ENCODE measurements at regions not wholly inside any gene's neighbourhood (a gene's known extent, or its start where the extent isn't known, plus 50 kb on each side); places are given as distances from the start of the nearest gene placed in this dataset.

GRCh38 chr22:49079743-49080500, 747.8 kb downstream of the BRD1 start:
- DNase-seq (ENCODE audit: low read depth in 2 of 2) = no peak

- DNase-seq (ENCODE audit: low read depth in 2 of 2) = no peak
These were observed 748.5 kb downstream of the BRD1 start for GRCh38 chr22:49079027-49079725.

GRCh38 chr22:49078076-49078710, 749.5 kb downstream of the BRD1 start:
- no peak for DNase-seq (ENCODE audit: low read depth in 2 of 2)

DNA sequence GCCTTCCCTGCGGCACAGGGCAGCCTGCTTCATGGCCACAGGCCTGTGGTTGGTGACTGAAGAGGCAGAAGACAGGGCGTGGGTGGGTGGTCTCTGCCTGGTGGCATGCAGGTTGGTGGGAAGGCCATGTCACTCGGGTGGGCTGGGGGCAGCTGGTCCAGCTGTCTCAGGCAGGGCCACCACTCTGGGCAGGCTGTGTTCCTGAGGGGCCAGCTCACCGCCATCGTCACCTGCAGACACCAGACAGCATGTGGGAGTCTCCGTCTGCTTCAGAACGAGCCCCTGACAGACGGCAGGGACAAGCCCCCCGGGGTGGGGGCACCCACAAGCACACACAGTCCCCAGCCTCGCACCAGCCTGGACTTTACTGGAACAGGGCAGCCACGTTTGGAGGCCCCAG, 750.1 kb downstream of the BRD1 start:
- DNase-seq (ENCODE audit: low read depth in 2 of 2) = no peak

GRCh38 chr22:49077036-49077393, 750.7 kb downstream of the BRD1 start:
- no peak for DNase-seq (ENCODE audit: low read depth in 2 of 2)

DNA sequence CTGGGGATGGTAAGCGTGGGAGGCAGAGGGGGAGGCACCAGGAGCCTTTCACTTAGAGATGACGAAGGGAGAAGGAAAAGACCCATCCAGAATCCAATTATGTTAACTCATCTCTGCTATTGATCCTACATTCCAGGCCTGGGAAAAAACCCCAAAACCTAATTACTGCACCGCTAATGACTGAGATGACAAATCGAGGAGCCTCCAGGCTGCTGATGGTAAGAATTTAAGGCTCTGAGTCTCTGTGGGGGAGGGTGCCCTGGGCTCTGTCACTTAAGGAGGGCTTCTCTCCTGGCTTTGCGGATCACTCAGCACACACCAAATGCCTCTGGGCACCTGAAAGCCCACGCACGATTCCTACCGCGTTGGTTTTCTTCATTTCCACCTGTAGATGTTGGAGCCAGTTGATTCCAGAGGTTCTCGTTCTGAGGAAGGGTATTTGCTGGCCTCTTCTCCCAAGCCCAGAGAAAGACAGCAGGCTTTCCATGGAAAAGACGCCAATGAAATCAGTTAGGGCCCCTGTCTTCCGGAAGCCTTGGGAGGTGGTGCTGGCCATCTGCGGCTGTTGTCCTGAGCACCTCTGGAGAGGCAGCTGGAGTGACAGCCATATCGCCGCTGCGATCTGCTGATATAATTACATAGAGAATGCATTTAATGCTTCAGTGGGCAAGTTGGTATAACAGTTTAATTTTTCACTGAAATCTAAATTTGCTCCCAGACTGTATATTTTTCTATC, 751.2 kb downstream of the BRD1 start:
- no peak for DNase-seq (ENCODE audit: low read depth in 2 of 2)

DNA sequence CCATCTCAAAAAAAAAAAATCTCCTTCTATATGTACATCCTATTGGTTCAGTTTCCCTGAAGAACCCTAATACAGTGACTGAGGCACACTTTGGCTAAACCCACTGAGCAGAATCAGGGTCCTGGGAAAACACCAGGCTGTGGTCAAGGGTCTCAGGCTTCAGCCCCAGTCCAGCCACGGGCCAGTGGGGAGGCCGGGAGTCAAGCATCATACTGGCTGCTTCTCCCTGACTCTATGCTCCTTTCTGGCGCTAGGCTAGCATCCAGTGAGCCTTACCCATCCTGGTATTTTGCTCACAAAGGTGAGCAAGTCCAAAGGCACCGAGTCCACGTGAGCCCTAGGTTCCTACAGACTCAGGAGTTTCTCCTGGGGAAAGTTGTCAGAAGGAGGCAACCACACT, 752.5 kb downstream of the BRD1 start:
- no peak for DNase-seq (ENCODE audit: low read depth in 2 of 2)

DNA sequence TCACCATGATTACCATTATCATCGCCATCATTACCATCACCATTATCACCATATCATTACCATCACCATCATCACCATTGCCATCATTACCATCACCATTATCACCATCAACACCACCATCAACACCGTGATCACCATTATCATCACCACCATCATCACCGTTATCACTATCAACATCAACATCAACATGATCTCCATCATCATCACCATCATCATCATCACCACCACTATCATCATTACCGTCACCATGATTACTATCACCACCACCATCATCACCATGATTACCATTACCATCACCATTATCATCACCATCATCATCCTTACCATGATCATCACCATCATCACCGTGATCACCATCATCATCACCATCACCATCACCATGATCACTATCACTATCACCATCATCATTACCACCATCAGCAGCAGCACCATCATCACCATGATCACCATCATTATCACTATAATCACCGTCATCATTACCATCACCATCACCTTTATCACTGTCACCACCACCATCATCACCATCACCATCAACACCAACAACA, 753.7 kb downstream of the BRD1 start:
- no peak for DNase-seq (ENCODE audit: low read depth in 2 of 2)

DNA sequence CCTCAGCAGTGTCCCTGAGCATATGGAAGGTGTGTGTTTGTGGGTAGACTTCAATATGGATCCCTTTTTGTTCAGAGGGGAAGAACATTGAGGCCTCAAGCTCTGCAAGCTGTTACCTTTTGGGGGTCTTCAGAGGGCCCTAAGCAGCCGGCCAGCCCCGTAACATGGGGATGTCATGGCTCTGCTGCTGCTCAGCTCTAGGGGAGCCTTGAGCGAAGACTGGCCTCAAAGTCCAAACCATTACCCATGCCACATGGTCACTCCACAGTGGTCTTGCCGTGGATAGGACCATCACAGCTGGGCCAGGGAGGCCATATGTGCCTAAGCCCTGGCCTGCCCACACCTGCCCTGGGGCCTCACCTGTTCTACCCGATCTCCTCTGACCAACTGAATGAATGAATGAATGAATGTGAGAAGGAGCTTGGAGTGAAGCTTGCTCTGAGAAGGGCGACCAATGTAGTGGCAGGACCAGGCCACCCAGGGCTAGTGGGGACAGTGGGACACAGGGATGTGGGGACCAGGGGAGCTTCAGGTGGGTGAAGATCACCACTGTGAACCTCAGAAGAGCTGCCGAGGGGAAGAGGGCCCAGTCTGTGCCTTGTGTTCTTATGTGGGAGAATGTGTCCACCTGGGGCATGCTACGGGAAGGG, 754.6 kb downstream of the BRD1 start:
- DNase-seq (ENCODE audit: low read depth in 2 of 2) = no peak

- DNase-seq (ENCODE audit: low read depth in 2 of 2) = no peak
These were observed 757.2 kb downstream of the BRD1 start for GRCh38 chr22:49070501-49070900.

- no peak for DNase-seq (ENCODE audit: low read depth in 2 of 2)
These were observed 758.7 kb downstream of the BRD1 start for GRCh38 chr22:49068861-49069500.

DNA sequence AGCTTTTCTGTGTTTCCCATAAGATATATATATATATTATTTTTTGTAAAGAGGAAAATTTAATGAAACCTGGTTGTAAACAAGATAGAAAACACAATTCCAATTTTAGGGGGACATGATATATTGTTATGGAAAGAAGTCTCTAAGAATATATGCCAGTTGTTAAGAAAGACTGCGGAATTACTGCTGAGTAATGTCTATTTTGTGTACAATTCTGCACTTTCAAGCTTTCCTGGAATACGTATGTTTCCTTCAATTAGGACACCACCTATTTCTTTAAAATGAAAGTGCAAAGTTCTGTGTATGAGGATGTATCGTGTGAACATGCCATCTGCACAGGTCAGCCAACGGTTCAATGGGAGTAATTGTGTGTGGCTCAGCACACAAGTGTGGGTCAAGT, 760.2 kb downstream of the BRD1 start:
- no peak for DNase-seq (ENCODE audit: low read depth in 2 of 2)

DNA sequence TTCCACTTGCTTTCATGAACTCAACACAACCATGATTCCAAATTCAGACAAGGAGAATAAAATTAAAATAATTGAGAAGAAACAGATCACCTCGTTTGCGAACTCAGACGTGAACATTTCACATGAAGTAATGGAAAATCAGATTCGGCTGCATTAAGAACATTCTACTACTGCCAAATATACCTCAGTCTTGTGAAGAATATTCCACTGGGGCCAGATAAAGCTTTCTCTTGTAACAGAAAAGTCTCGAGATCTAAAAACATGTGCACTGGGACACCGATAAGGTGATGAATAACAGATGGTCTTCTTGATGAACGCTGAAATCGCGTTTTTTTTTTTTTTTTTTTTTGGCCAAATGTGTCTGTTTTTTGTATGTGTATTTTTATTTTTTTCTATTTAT, 761.1 kb downstream of the BRD1 start:
- DNase-seq (ENCODE audit: low read depth in 2 of 2) = no peak

DNA sequence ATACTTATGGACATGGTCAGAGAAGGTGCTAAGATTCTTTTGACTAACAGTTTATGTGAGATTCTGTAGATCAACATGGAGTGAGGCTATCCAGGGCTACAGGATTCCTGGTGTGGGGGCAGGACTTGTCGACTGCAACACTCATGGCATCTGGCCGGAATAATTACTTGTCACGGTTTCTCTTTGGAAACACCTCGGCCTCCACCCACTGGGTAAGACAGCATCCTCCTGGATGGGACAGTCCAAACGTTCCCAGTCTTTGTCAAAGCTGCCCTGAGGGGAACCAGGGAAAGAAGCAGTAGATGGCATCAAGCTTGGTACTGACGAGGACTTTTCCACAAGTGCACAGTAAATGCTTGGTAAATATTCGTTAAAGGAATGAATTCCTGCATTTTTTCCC, 762.8 kb downstream of the BRD1 start:
- no peak for DNase-seq (ENCODE audit: low read depth in 2 of 2)

- no peak for DNase-seq (ENCODE audit: low read depth in 2 of 2)
These were observed 764.2 kb downstream of the BRD1 start for GRCh38 chr22:49063545-49063890.

- DNase-seq (ENCODE audit: low read depth in 2 of 2) = no peak
These were observed 764.7 kb downstream of the BRD1 start for GRCh38 chr22:49062802-49063544.

DNA sequence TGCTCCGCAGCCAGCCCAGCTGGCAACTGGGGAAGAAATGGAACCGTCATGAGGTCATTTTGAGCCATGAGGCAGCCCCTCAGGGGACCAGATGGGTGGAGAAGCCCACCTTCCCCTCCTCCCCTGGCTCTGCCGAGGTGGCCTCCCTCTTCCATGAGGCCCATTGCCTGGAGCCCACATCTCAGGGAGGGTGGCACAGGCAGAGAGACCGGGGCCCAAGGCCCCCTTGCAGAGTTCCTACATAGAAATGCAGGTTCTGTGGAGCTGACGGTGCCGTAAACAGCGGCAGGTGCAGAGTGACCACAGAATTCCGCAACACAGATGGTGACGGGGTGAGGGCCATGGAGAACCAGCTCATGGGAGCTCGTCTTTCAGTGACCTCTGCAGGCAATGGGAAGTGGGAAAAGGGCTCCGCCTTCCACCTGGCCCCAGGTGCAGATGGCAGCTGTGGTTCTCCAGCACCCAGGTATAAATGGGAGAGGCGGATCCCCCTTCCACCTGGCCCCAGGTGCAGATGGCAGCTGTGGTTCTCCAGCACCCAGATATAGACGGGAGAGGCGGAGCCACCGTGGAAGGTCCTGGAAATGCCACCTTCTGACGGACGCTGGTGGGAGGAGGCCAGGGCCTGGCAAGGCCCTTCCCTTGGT, 765.4 kb downstream of the BRD1 start:
- no peak for DNase-seq (ENCODE audit: low read depth in 2 of 2)

- no peak for DNase-seq (ENCODE audit: low read depth in 2 of 2)
These were observed 769.8 kb downstream of the BRD1 start for GRCh38 chr22:49057910-49058309.

GRCh38 chr22:49056301-49056700, 771.4 kb downstream of the BRD1 start:
- DNase-seq (ENCODE audit: low read depth in 2 of 2) = no peak

DNA sequence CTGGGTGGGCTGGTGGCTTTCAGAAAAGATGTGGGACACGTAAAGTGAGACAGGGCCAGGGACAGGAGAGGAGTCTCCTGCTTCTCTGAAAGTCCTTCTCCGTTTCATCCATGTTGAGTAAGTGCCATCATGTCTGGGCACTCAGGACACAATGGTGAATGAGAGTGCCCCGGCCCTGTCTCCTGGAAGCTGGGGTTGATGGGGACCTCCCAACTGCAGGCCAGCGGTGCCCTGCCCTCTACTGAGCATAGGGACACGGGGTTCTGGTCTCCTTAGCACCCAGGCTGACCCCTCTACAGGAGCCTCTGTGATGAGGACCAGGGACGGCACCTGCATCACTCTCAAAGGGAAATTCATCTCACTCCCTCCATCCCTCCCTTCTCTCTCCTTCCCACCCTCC, 772.3 kb downstream of the BRD1 start:
- DNase-seq (ENCODE audit: low read depth in 2 of 2) = no peak
